Ovary (tissue), 3 donors: ENCODE measurements at regions not wholly inside any gene's neighbourhood (a gene's known extent, or its start where the extent isn't known, plus 50 kb on each side); places are given as distances from the start of the nearest gene placed in this dataset.

Experiments used
- EP300 ChIP-seq: sonication (generic); formaldehyde crosslinking; IDR thresholded peaks from one replicate; pipeline ENCODE4 v1.6.1; 2017; ENCODE audit warnings: antibody characterized with exemption
- TF ChIP-seq, protein P1 (sequence below), 3 donors: fragments of 450-650 bp in 2 of 3; fragments of 200-600 bp in 1 of 3; IDR thresholded peaks; one replicate each; pipeline versions ENCODE4 v1.5.1 to v1.8.0; 2016 to 2022; ENCODE audit warnings: antibody characterized with exemption in 3 of 3, mild to moderate bottlenecking in 1 of 3
- donor health status: DM: no; HTN: no; CAD: no.

DNA sequence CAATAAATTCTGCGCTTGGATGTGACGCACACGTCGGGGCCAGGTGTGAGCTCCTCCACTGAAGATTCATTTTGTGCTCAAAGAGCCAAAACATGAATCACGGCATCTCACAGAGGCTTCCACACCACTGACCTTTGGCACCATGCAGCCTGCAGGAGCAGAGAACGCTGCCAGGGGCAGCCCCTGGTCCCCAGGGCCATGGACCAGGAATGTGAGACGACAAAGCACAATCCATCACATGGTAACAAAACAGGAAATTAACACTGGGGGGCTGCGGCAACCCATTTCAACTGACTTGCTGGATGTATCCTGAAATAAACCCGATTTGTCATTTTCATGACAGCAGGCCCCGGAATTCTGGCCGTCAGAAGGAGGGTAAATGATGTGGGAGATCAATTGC is 167.5 kb upstream of the IGF1R start:
- TF ChIP-seq, protein P1, sequence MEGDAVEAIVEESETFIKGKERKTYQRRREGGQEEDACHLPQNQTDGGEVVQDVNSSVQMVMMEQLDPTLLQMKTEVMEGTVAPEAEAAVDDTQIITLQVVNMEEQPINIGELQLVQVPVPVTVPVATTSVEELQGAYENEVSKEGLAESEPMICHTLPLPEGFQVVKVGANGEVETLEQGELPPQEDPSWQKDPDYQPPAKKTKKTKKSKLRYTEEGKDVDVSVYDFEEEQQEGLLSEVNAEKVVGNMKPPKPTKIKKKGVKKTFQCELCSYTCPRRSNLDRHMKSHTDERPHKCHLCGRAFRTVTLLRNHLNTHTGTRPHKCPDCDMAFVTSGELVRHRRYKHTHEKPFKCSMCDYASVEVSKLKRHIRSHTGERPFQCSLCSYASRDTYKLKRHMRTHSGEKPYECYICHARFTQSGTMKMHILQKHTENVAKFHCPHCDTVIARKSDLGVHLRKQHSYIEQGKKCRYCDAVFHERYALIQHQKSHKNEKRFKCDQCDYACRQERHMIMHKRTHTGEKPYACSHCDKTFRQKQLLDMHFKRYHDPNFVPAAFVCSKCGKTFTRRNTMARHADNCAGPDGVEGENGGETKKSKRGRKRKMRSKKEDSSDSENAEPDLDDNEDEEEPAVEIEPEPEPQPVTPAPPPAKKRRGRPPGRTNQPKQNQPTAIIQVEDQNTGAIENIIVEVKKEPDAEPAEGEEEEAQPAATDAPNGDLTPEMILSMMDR (IDR thresholded peaks at IDR 0.05) = no peak
- TF ChIP-seq EP300 = no peak
